NCI-H2196 (cell line): ENCODE measurements at regions not wholly inside any gene's neighbourhood (a gene's known extent, or its start where the extent isn't known, plus 50 kb on each side); places are given as distances from the start of the nearest gene placed in this dataset.

Source experiments
- DNase-seq: peaks from one replicate; lab custom pipeline; 2025; ENCODE audit not compliant: unreplicated experiment; lab: John Stamatoyannopoulos, UW

DNA sequence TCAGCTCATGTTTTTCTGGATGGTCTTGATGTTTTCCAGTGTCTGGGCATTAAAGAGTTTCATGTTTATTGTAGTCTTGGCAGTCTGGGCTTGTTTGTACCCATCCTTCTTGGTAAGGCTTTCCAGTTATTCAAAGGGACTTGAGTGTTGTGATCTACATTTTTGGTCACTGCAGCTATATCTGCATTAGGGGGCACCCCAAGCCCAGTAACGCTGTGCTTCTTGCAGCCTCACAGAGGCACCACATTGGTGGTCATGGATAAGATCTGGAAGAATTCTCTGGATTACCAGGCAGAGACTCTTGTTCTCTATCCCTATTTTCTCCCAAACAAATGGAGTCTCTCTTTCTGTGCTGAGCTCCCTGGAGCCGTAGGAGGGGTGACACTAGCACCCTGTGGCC is 451.5 kb upstream of the FAT3 start:
- DNase-seq, result no peak

DNA sequence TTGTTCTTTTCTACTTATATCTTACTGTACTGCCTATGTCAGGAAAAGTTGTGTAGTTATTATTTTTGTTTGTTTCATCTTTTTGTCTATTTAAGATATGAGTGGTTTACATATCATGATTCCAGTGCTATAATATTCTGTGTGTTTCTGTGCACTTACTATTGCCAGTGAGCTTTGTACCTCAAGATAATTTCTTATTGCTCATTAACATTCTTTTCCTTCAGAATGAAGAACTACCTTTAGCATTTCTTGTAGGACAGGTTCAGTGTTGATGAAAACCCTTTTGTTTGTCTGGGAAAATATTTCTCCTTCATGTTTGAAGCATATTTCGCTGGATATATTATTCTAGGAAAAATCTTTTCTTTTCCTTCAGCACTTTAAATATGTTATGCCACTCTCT is 452.7 kb upstream of the FAT3 start:
- DNase-seq, result no peak

DNA sequence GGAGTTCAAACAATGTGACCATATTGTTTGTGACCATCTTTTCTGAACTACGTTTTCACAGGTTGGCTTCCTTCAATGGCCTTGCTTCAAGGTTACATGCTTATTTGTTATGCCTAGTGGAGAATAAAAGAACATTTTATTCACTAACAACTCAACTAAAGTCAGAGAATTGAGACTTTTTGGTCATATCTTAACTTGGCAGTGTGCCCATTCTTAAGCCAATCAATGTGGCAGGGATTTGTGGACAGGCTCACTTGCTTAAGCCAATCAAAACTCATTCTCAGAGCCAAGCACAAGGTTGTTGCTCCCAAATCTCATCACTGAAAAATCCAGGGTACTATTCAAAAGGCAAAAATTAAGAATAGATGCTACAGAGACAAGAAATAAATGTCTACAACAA is 455.8 kb upstream of the FAT3 start:
- DNase-seq, result no peak

DNA sequence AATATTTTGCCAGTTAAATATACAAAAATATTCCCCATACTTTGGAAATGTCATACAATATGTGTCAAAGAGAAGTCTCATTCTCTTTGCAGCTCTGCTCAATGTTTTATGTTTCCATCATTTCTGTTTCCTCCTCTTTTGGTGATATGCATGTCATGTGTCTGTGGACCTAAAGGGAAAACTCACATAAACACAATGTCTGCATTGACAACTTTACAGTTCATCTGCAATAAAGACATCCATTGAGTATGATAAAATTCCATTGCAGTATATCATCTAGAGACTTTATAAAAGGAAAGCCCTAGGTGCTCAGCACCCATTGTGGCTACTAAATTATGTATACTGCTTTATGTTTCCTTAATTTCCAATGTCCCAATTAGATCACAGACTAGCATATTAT is 461.3 kb upstream of the FAT3 start:
- no peak for DNase-seq

DNA sequence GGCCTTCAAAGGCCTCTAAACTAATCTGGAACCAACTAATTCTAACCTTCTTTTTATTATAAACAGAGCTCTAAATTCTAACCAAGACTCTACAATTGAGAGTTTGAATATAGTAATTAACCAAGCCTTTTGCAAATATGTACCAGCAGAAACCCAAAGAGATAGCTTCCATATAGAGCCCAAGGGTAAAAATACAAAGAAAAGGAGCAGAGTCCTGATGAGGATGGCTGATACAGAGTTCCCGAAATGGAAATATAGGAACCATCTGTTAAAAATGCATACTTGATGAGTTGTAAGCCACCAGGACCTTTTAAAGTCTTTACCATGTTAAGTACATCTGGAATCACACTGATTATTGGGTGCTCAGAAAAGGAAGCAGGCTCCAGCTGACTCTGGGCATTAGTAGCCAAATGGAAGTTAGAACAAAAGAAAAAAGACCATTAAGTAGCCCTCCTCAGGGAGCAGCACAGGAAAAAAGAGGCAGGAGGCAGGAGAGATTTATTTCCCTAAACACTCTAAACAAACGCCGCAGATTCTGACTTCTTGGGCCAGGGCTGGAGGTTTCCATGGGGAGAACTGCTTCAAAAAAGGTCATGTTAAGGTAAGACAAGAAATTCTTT is 463.1 kb upstream of the FAT3 start:
- DNase-seq, result no peak

DNA sequence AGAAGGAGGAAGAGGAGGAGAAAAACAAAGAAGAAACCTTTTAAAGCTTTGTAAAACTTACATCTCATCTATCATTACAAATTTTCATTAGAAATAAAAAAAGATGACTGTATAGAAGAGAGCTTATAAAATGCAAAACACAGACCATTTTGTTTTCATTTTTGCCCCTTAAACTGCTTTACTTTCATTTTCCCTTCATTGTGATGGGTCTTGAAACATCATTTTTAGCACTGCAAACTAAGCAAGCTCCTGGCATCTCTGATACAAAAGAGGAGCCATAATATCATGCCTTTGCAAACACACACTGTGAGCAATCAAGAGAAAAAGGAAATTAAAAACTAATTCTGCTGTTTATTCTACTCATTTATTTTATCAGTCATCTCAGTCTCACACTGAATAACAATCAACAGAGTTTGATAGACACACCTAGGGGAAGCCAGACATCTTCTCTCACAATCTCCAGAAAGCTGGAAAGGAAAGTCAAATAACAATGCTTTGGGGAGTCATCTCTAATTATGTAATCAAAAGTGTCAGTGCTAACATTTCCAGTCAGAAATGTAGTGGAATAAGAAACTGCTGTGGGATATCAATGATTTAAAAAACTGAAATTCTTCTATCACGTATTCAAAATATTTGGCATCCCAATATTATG is 467.7 kb upstream of the FAT3 start:
- no peak for DNase-seq

DNA sequence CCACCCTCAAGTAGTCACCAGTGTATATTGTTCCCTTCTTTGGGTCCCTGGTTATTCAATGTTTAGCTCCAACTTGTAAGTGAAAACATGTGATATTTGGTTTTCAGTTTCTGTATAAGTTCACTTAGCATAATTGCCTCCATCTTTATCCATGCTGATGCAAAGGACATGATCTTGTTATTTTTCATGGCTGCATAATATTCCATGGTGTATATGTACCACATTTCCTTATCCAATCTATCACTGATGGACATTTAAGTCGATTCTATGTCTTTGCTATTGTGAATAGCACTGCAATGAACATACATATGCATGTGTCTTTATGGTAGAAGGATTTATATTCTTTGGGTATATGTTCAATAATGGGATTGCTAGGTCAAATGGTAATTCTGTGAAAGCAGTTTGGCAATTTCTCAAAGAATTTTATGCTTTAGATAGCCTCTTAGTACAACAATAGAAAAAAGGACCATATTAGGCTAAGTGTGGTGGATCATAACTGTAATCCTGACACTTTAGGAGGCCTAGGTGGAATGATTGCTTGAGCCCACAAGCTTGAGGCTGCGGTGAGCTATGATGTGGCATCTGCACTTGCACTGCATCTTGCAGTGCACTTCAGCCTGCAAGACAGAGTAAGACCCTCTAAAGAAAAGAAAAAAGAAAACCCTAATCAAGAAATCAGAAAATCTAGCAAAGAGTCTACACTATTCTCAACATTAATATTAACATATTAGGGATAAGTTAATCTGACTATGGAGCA is 468.5 kb upstream of the FAT3 start:
- DNase-seq, result no peak

DNA sequence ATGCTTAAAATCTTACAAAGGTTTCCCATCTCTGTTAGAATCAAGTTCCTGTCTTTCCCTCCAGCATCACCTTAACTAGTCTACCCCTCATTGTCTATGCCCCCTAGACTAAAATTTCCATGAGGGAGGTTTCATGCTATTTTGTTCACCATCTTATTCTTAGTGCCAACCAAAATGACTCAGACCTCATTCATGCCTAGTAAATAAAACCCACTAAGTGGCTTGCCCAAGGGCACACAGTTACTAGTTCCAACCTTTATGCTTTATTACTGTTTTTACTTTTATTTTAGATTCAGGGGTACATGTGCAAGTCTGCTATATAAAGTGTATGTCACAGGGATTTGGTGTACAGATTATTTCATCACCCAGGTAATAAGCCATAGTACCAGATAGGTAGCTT is 469.1 kb upstream of the FAT3 start:
- DNase-seq, result no peak

DNA sequence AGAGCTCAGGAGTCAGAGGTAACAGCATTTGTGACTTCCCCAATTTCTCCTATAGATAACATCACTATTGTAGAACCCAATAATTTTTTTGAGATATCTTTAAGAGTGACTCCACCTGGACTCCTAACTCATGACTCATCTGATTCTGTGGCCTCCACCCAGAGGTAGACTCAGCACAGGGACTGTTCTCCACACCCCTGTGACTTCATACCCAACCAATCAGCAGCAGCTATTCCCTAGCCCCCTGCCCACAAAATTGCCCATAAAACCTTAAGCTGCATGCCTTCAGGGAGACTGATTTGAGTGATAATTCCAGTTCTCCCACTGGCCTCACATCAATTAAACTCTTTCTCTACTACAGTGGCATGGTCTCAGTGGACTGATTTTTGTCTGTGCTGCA is 475.4 kb upstream of the FAT3 start:
- no peak for DNase-seq

DNA sequence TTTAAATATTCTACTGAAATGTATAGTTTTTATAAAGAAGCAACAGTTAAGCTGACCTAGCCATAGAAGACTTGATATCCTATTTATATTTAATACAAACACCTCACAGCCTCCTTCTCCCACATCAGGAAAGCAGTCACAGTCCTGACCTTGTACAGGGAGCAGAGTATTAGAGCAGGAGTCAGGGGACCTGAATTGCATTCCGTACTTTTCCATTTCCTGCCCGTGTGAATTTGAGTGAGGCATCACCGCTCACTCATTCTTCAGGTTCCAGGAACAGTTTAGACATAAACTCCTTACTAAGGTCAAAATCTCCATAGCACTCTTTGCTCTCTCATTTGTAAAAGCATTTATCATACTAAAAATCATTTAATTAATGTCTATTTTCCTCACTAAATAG is 482.5 kb upstream of the FAT3 start:
- DNase-seq, result no peak

DNA sequence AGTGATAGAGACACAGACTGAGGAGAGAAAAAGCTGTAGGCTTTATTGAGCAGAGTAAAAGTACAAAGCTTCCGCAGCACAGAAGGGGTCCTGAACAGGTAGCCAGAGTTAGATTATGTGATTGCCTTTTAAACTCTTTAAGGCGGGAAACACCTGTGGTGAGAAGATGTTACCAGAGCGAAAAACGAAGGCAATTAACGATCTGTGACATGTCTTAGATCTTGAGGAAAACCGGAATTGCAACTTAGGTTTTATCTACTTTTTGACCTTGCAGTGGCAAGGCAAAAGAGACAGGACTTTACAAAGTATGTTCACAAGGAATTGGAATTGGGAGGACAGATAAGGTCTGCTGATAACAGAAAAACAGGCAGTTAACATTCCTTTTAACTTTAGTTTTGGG is 493.6 kb upstream of the FAT3 start:
- DNase-seq, result no peak

DNA sequence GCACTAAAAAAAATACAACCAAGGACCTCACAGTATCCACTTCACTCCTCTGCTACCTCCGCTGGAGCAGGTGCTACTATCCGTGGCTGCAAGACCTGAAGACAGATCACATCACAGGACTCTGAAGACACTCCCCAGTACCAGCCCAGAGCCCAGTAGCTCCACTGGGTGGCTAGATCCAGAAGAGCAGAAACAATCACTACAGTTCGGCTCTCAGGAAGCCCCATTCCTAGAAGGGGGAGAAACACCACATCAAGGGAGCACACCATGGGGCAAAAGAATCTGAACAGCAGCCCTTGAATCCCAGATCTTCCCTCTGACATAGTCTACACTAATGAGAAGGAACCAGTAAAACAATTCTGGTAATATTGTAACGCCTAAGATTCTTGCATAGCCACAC is 494.0 kb upstream of the FAT3 start:
- no peak for DNase-seq

DNA sequence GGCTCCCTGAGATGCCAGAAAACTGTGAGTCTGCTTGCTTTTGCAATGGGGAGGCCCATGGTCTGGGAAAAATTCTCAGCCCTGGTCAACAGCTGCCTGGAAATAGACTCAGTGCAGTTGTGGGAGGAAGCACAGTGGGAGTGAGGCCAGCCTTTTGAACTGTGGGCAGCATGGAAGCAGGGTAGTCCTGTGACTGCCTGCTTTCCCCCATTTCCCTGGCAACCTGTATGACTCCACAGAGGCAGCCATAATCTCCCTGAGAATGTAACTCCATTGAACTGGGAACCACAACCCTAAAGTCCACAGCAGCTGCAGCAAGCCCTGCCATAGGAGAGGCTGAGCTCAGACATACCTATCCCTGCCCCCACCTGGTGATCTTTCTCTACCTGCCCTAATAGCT is 494.6 kb upstream of the FAT3 start:
- DNase-seq, result no peak

DNA sequence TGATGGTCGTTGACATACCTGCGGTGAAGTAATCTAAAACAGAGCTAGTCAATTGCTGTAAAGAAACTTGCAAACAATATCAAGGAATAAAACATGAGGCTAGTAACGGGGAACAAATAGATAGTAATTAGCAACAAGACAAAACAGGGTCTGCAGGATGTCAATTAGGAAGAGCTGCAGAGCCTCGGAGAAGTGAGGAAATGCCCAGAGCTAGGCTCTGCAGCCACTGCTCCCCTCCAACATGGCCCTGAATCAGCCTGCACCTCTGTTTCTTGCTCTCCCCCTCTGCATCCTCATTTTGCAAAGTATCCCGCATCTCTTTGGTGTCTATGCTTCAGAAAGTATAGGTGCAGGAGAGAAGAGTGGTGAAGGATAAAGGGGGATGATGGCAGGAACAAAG is 507.4 kb upstream of the FAT3 start:
- no peak for DNase-seq

DNA sequence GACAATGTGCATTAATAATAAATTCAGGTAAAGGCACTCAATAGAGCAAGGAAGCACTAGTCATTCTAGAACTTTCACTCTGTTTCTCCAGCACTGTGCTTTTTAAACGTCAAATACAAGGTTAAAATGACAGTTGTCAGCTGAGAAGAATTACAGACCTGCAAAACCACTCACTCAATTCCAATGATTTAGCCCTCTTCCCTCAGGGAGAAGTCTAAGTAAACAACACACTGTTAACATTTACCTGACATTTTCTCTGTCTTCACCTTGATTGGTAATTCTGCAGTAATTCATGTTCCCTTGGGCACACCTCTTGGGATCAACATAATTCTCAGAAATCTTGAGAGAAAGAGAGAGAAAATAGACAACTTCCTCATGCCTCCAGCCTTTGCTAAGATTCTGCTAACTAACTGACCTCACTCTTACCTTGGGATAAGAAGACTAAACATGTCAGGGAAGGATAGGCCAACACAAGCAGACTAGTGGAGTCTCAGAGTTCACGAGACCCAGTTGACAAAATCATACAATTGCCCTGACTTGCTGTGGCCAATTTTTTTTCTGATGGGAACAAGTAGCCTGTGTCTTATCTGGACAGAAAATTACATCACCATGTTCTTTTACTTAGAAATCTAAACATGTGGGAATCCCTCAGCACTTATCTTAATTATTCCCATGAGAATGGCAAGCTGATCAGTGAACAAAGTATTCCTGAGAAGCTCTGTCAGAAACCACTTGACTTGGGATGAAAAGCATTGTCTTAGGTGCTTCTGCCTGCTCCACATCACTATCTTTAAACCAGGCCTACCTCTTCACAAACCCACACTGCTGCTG is 516.8 kb upstream of the FAT3 start:
- no peak for DNase-seq

DNA sequence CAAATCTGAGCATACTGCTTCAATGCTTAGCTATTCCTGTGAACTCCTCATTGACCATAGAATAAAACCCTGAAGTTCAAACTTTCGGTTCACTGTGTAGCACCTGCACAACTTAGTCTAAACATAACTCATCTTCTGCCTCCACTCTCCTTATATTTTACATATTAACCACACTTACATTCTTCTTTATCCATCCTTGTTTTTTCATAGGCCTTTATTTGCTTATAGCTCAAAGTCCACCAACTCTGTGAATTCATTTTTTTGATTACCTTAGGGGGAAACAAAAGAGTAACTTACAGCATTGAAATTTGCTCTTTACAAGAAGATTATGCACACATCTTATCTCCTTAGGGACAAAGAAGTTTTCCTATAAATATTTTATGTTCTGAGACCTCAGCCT is 521.6 kb upstream of the FAT3 start:
- DNase-seq, result no peak

DNA sequence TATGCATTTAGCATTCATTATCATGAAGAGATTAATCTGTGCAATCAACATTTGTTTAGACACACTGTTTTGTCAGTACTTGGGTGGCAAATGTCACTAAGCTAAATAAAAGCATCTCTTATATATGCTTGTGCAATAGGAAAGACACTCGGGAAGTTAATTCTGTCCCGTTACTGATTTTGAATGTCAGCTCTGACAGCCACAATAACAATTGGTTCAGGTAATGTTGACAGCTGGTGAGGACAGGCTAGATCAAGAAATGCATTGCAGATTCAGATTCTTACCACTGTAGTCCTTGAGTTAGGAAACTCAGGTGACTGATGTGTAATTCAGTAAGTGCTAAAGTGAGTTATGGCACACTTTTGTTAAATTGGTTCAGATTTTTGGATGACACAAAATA is 523.8 kb upstream of the FAT3 start:
- no peak for DNase-seq

DNA sequence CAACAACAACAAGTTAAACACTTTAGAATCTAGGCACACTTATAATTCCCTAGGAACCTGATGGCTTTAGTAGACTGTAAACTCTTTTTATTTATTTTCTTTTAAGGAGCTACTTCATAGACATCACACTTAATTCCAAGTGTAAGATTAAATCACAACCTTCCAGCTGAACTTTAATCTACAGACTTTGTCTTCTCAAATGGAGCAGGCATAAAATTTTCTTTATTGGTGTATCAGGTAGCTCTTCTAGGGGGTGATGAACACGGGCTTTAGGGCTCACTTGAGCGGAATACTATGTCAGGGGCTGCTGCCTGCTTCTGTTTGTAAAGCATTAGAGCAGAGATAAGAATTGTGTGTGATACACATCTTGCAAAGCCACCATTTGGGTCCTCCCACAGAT is 525.8 kb upstream of the FAT3 start:
- no peak for DNase-seq

DNA sequence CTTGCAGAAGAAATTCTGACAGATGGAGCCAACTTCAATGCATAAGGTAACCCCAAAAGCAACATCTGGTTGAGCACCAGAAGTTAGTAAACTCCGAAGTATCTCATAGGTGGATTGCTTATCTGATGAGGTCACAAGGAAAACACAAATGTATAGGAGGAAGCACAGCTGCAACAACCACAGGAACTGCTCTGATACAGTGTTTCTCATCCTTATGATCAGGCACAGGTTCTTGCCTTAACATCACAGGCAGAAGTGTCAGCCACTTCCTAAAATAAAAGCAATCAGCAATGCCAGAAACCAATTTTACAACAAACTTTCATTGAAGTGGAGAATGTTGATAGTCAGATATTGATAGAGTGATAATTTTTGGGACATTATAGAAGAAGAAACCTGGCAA is 530.3 kb upstream of the FAT3 start:
- no peak for DNase-seq

DNA sequence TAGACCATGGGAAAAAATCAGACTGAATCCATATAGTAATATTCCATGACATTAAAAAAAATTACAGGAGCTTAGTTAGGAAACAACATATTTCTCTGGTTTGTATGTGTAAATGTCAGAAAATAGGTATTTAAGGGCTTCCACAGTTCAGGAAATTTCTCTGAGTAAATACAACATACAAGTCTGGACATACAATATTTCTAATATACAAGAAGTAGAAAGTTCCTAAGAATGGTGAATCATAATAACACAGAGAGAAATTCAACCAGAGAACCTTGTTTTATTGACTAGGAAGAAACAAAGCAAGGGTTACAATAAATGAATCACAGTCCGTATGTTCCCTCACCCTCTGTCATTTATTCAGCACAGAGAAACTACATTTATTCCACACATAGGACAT is 532.7 kb upstream of the FAT3 start:
- DNase-seq, result no peak

DNA sequence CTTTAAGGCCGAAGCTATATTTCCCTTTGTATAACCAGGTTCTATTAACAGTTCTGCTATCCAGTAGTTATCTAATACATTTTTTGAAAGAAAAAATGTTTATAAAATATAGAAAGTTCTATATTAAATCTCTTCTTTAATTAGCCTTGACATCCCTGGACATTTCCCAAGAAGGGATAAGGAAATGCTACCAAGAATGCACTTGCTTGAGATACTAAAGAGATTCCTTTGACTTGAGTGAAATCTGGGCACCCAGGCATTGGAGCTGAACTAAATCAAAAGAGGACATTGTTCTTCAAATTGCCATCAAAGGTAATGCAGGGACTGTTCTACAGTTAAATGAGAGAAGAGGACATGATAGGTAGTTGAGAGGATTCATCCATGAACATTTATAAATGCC is 535.9 kb upstream of the FAT3 start:
- no peak for DNase-seq

DNA sequence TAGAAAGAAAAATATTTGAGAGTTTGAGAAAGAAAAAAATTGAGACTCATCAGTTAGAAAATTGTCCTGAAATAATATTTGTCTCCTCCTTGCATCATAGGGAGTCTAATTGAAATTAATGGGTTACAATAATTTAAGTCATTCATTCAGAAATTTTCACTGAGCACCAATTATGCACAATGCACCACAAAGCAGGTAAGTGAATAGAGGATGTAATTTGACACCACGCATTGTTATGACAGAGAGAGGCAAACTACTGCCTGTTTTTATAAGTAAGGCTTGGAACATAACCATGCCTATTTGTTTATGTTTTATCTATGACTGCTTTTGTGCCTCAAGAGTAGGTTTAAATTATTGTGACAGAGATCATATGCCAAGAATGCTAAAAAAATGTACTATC is 537.9 kb upstream of the FAT3 start:
- peak; percentile 8 for DNase-seq
